Esophagus squamous epithelium (tissue), 4 donors: ENCODE measurements at regions not wholly inside any gene's neighbourhood (a gene's known extent, or its start where the extent isn't known, plus 50 kb on each side); places are given as distances from the start of the nearest gene placed in this dataset.

Source experiments
- POLR2A ChIP-seq, 4 donors: fragments of 450-650 bp; IDR thresholded peaks; one replicate each; pipeline ENCODE4 v1.6.1; 2017; ENCODE audit warnings: antibody characterized with exemption in 4 of 4, mild to moderate bottlenecking in 4 of 4, moderate library complexity in 3 of 4
- TF ChIP-seq, protein P1 (sequence below), 6 experiments: fragments of 450-650 bp in 4 of 6; fragments of 200-600 bp in 2 of 6; sonication (generic) in 2 of 6; IDR thresholded peaks; one replicate each; pipeline ENCODE4 v1.5.1; 2016 to 2019; ENCODE audit warnings: antibody characterized with exemption in 6 of 6, mild to moderate bottlenecking in 4 of 6, moderate library complexity in 4 of 6

DNA sequence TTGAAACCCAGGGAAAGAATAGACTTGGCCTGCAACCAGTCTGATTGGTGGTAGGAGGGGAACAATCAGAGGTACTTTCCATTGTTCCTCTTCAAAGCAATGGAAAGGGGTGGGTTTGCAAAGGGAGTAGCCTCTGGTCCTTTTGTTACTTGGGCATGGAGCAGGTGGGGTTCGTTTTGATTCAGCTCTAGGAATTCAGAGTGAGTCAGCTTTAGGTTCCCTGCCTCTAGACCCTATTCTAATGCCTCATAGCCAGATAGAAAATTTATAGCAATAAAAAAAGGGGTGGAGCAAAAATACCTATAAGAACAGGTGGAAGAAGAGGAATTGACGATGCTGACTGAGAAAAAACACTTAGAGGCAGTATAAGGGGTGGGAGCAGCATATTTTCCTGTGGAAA is 636.4 kb downstream of the PLCL1 start:
- TF ChIP-seq, protein P1, sequence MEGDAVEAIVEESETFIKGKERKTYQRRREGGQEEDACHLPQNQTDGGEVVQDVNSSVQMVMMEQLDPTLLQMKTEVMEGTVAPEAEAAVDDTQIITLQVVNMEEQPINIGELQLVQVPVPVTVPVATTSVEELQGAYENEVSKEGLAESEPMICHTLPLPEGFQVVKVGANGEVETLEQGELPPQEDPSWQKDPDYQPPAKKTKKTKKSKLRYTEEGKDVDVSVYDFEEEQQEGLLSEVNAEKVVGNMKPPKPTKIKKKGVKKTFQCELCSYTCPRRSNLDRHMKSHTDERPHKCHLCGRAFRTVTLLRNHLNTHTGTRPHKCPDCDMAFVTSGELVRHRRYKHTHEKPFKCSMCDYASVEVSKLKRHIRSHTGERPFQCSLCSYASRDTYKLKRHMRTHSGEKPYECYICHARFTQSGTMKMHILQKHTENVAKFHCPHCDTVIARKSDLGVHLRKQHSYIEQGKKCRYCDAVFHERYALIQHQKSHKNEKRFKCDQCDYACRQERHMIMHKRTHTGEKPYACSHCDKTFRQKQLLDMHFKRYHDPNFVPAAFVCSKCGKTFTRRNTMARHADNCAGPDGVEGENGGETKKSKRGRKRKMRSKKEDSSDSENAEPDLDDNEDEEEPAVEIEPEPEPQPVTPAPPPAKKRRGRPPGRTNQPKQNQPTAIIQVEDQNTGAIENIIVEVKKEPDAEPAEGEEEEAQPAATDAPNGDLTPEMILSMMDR (IDR thresholded peaks at IDR 0.05) = no peak
- TF ChIP-seq POLR2A (IDR thresholded peaks at IDR 0.05) = no peak
